NCI-H446 (cell line): ENCODE measurements at regions not wholly inside any gene's neighbourhood (a gene's known extent, or its start where the extent isn't known, plus 50 kb on each side); places are given as distances from the start of the nearest gene placed in this dataset.

ENCODE experiments used
- DNase-seq, 2 experiments: peaks; one replicate each; lab custom pipeline; 2025; lab: John Stamatoyannopoulos, UW

- DNase-seq: no peak
Measured at GRCh38 chr18:28714498-28714897, 537.6 kb upstream of the CDH2 start.

- no peak for DNase-seq
Measured at GRCh38 chr18:28712796-28713425, 536.0 kb upstream of the CDH2 start.

GRCh38 chr18:28712172-28712571, 535.2 kb upstream of the CDH2 start:
- DNase-seq: no peak

- DNase-seq: no peak
Measured at GRCh38 chr18:28711096-28711495, 534.2 kb upstream of the CDH2 start.

GRCh38 chr18:28707006-28707405, 530.1 kb upstream of the CDH2 start:
- DNase-seq: no peak

- no peak for DNase-seq
Measured at GRCh38 chr18:28706397-28706796, 529.5 kb upstream of the CDH2 start.

GRCh38 chr18:28705482-28705881, 528.6 kb upstream of the CDH2 start:
- no peak for DNase-seq

- DNase-seq: no peak
Measured at GRCh38 chr18:28692337-28692736, 515.4 kb upstream of the CDH2 start.

- no peak for DNase-seq
Measured at GRCh38 chr18:28691496-28691840, 514.5 kb upstream of the CDH2 start.

- DNase-seq: no peak
Measured at GRCh38 chr18:28690836-28691495, 514.0 kb upstream of the CDH2 start.

GRCh38 chr18:28690100-28690499, 513.2 kb upstream of the CDH2 start:
- DNase-seq: no peak

GRCh38 chr18:28689588-28689987, 512.7 kb upstream of the CDH2 start:
- DNase-seq: no peak

GRCh38 chr18:28684746-28685355, 507.9 kb upstream of the CDH2 start:
- DNase-seq: no peak

GRCh38 chr18:28682912-28683311, 506.0 kb upstream of the CDH2 start:
- DNase-seq: no peak

- DNase-seq: no peak
Measured at GRCh38 chr18:28669165-28669564, 492.2 kb upstream of the CDH2 start.

- no peak for DNase-seq
Measured at GRCh38 chr18:28666216-28666615, 489.3 kb upstream of the CDH2 start.

- DNase-seq: no peak
Measured at GRCh38 chr18:28657961-28658360, 481.0 kb upstream of the CDH2 start.

- no peak for DNase-seq
Measured at GRCh38 chr18:28652654-28653053, 475.7 kb upstream of the CDH2 start.

GRCh38 chr18:28651298-28651697, 474.4 kb upstream of the CDH2 start:
- DNase-seq: no peak

- DNase-seq: no peak
Measured at GRCh38 chr18:28650860-28651259, 473.9 kb upstream of the CDH2 start.

GRCh38 chr18:28647961-28648360, 471.0 kb upstream of the CDH2 start:
- DNase-seq: no peak

- DNase-seq: no peak
Measured at GRCh38 chr18:28637897-28638296, 461.0 kb upstream of the CDH2 start.

- no peak for DNase-seq
Measured at GRCh38 chr18:28635530-28635929, 458.6 kb upstream of the CDH2 start.

GRCh38 chr18:28626756-28627155, 449.8 kb upstream of the CDH2 start:
- DNase-seq: no peak
